ENCODE measurements at regions not wholly inside any gene's neighbourhood (a gene's known extent, or its start where the extent isn't known, plus 50 kb on each side); places are given as distances from the start of the nearest gene placed in this dataset.

DNA sequence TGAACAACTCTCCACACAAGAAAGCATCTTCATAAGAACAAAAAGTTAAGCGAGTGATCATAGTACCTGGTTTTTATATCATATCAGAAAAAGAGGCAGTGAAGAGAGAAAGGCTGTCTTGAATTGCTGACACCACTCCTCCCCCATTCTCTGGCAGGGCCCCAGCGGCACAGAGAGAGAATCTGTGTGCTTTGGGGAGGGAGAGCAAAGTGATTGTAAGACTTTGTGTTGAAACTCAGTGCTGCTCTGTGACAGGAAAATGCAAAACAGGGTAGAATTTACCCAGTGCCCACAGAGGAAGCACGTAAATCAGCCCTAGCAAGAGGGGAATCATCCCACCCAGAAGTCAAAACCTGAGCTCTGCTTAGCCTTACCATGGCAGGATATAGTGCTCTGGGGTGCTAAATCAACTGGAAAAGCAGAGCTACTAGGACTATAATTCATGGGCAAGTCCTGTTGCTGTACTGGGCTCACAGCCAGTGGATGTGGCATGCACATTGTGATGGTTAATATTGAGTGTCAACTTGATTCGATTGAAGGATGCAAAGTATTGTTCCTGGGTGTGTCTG, 174.6 kb downstream of the PRR32 start:
- CTCF ChIA-PET = no interaction called here

GRCh38 chrX:127011629-127012028, 192.1 kb downstream of the PRR32 start:
- no peak for DNase-seq (ENCODE audit: low spot score)
- no peak overlapping the region for H3K27ac ChIP-seq
- CTCF ChIA-PET = interaction anchor here (0.7 kb wide), 2 partner anchors 803 to 1449 kb away, joined by 3 read pairs; no protein-coding TSS in a partner anchor
- no peak for TF ChIP-seq CTCF (conservative IDR thresholded peaks at IDR 0.05; ENCODE audit: low read depth)
- POLR2A ChIA-PET (ENCODE audit: low non-redundant PET) = no interaction called here

More for the DNA sequence above, 174.6 kb downstream of the PRR32 start:
- DNase-seq (ENCODE audit: low spot score) = no peak
- TF ChIP-seq CTCF (conservative IDR thresholded peaks at IDR 0.05; ENCODE audit: low read depth) = no peak
- POLR2A ChIA-PET (ENCODE audit: low non-redundant PET) = no interaction called here
- no peak overlapping the region for H3K27ac ChIP-seq

DNA sequence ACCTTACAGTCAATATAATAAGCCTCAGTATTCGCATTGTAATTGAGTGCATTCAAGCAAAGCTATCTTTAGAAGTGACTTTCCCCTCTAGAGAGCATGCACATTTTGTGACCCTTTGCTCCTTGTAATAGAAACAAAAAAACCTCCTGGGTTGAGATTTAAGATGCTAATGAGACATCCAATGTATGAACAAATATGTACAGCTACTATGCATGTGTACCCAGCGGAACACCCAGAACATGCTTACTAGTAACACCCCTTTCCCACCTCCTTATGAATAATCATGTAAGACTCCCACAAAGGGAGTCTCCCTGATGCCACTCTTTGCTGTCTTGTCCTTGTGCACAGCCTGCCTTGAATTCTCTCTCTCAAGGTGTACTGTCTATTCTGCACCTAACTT, 205.5 kb downstream of the PRR32 start:
- ChIA-PET CTCF (no interaction called here), POLR2A (ENCODE audit: low non-redundant PET) (no interaction called here)
- no peak for TF ChIP-seq CTCF (conservative IDR thresholded peaks at IDR 0.05; ENCODE audit: low read depth)
- no peak overlapping the region for H3K27ac ChIP-seq
- DNase-seq (ENCODE audit: low spot score) = no peak

GRCh38 chrX:127030016-127030748, 210.7 kb downstream of the PRR32 start:
- no peak overlapping the region for H3K27ac ChIP-seq
- CTCF ChIA-PET = no interaction called here
- DNase-seq (ENCODE audit: low spot score) = no peak
- no peak for TF ChIP-seq CTCF (conservative IDR thresholded peaks at IDR 0.05; ENCODE audit: low read depth)
- POLR2A ChIA-PET (ENCODE audit: low non-redundant PET) = no interaction called here

DNA sequence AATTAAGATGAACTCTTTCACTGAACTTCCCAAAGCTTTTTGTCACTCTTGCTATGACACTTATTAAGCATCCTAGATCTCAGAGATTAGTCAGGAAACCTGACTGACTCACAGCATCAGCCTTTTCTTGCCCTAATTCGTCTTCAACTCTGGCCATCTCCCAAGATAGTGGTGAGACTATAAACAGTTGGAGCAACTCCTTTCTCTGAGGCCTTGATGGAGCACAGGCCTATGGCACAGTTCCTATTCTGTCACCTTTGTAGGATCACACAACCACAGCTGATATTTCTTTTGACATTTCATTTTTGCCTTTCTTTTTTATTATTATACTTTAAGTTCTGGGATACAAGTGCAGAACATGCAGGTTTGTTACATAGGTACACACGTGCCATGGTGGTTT, 217.6 kb downstream of the PRR32 start:
- CTCF ChIA-PET = no interaction called here
- no peak overlapping the region for H3K27ac ChIP-seq
- POLR2A ChIA-PET (ENCODE audit: low non-redundant PET) = no interaction called here
- no peak for TF ChIP-seq CTCF (conservative IDR thresholded peaks at IDR 0.05; ENCODE audit: low read depth)
- DNase-seq (ENCODE audit: low spot score) = no peak

- POLR2A ChIA-PET (ENCODE audit: low non-redundant PET) = no interaction called here
- CTCF ChIA-PET = interaction anchor here (0.5 kb wide), 1 partner anchor 11 kb away, joined by 3 read pairs; no protein-coding TSS in a partner anchor
- DNase-seq (ENCODE audit: low spot score) = no peak
- no peak for TF ChIP-seq CTCF (conservative IDR thresholded peaks at IDR 0.05; ENCODE audit: low read depth)
- H3K27ac ChIP-seq = no peak overlapping the region
Observed at GRCh38 chrX:127038065-127038464, 218.5 kb downstream of the PRR32 start.
